ENCODE measurements at regions not wholly inside any gene's neighbourhood (a gene's known extent, or its start where the extent isn't known, plus 50 kb on each side); places are given as distances from the start of the nearest gene placed in this dataset.

- no peak for DNase-seq
Observed at GRCh38 chr9:82331079-82331478, 342.5 kb downstream of the SPATA31D1 start.

GRCh38 chr9:82332018-82332773 is 343.6 kb downstream of the SPATA31D1 start:
- DNase-seq: no peak

- DNase-seq: no peak
Observed at GRCh38 chr9:82332774-82333152, 344.2 kb downstream of the SPATA31D1 start.

- no peak for DNase-seq
Observed at GRCh38 chr9:82333671-82334070, 345.1 kb downstream of the SPATA31D1 start.

- DNase-seq: no peak
Observed at GRCh38 chr9:82334286-82334685, 345.7 kb downstream of the SPATA31D1 start.

- no peak for DNase-seq
Observed at GRCh38 chr9:82337351-82337750, 348.8 kb downstream of the SPATA31D1 start.

- no peak for DNase-seq
Observed at GRCh38 chr9:82342046-82342445, 353.5 kb downstream of the SPATA31D1 start.

GRCh38 chr9:82346040-82346439 is 357.5 kb downstream of the SPATA31D1 start:
- no peak for DNase-seq

GRCh38 chr9:82353631-82354278 is 365.2 kb downstream of the SPATA31D1 start:
- DNase-seq: no peak

- no peak for DNase-seq
Observed at GRCh38 chr9:82354279-82354659, 365.7 kb downstream of the SPATA31D1 start.

- DNase-seq: no peak
Observed at GRCh38 chr9:82356131-82356530, 367.6 kb downstream of the SPATA31D1 start.

GRCh38 chr9:82356871-82357270 is 368.3 kb downstream of the SPATA31D1 start:
- DNase-seq: no peak

- DNase-seq: no peak
Observed at GRCh38 chr9:82363198-82363597, 374.6 kb downstream of the SPATA31D1 start.

GRCh38 chr9:82363682-82364081 is 375.1 kb downstream of the SPATA31D1 start:
- DNase-seq: no peak

GRCh38 chr9:82367016-82367415 is 378.4 kb downstream of the SPATA31D1 start:
- no peak for DNase-seq

GRCh38 chr9:82367929-82368328 is 379.4 kb downstream of the SPATA31D1 start:
- DNase-seq: no peak

- DNase-seq: no peak
Observed at GRCh38 chr9:82369251-82369945, 380.8 kb downstream of the SPATA31D1 start.

GRCh38 chr9:82375041-82375440 is 386.5 kb downstream of the SPATA31D1 start:
- no peak for DNase-seq

GRCh38 chr9:82376677-82377232 is 388.2 kb downstream of the SPATA31D1 start:
- no peak for DNase-seq

- no peak for DNase-seq
Observed at GRCh38 chr9:82382887-82383616, 394.5 kb downstream of the SPATA31D1 start.

GRCh38 chr9:82385633-82386032 is 397.1 kb downstream of the SPATA31D1 start:
- DNase-seq: no peak

- DNase-seq: no peak
Observed at GRCh38 chr9:82397534-82397933, 409.0 kb downstream of the SPATA31D1 start.

All from midbrain (tissue), 1 donor.